Loucy (cell line): ENCODE measurements at regions not wholly inside any gene's neighbourhood (a gene's known extent, or its start where the extent isn't known, plus 50 kb on each side); places are given as distances from the start of the nearest gene placed in this dataset.

Source experiments
- H2AFZ ChIP-seq: fragments of 200-600 bp; sonication (generic); 2 replicates; pipeline ENCODE4 v1.6.0; 2016; ENCODE audit warnings: antibody characterized with exemption, mild to moderate bottlenecking, low read length, moderate library complexity
- H3F3A ChIP-seq: fragments of 200-600 bp; 2 replicates; pipeline ENCODE4 v1.6.0; 2016; ENCODE audit warnings: antibody characterized with exemption, low read depth, mild to moderate bottlenecking
- H3K27me3 ChIP-seq: fragments of 200-600 bp; sonication (generic); 2 replicates; pipeline ENCODE4 v1.6.1; 2014; ENCODE audit warnings: low read length, mild to moderate bottlenecking; ENCODE audit not compliant: insufficient read depth, poor library complexity, severe bottlenecking
- H3K36me3 ChIP-seq: fragments of 200-600 bp; sonication (generic); 2 replicates; pipeline ENCODE4 v1.6.1; 2016; ENCODE audit warnings: low read length; ENCODE audit not compliant: insufficient read depth
- H3K4me1 ChIP-seq: fragments of 200-600 bp; sonication (generic); 2 replicates; pipeline ENCODE4 v1.5.1; 2014; ENCODE audit warnings: low read length, mild to moderate bottlenecking; ENCODE audit not compliant: insufficient read depth, poor library complexity, severe bottlenecking
- H3K4me2 ChIP-seq: fragments of 200-600 bp; sonication (generic); 2 replicates; pipeline ENCODE4 v1.6.0; 2014; ENCODE audit warnings: antibody characterized with exemption, low read length, low read depth, mild to moderate bottlenecking; ENCODE audit not compliant: poor library complexity, severe bottlenecking
- H3K4me3 ChIP-seq: fragments of 200-600 bp; sonication (generic); 2 replicates; pipeline ENCODE4 v1.5.1; 2014; ENCODE audit warnings: low read length, mild to moderate bottlenecking, mixed read lengths; ENCODE audit not compliant: poor library complexity, severe bottlenecking
- H3K79me2 ChIP-seq: fragments of 200-600 bp; sonication (generic); 2 replicates; pipeline ENCODE4 v1.6.1; 2014; ENCODE audit warnings: low read length; ENCODE audit not compliant: insufficient read depth
- H3K9ac ChIP-seq: fragments of 200-600 bp; sonication (generic); 2 replicates; pipeline ENCODE4 v1.6.0; 2014; ENCODE audit warnings: mild to moderate bottlenecking, low read depth, low read length, moderate library complexity; ENCODE audit not compliant: poor library complexity, severe bottlenecking
- H3K9me2 ChIP-seq: fragments of 200-600 bp; sonication (generic); replicated peaks from 2 replicates; pipeline ENCODE4 v1.6.1; 2016; ENCODE audit warnings: low read depth, low read length, mixed read lengths
- H3K9me3 ChIP-seq: fragments of 200-600 bp; sonication (generic); 2 replicates; pipeline ENCODE4 v1.6.1; 2014; ENCODE audit warnings: mild to moderate bottlenecking, antibody characterized with exemption, low read length, low read depth; ENCODE audit not compliant: insufficient read depth
- H4K20me1 ChIP-seq: fragments of 200-600 bp; sonication (generic); 2 replicates; pipeline ENCODE4 v1.6.0; 2014; ENCODE audit warnings: antibody characterized with exemption, low read length, mild to moderate bottlenecking; ENCODE audit not compliant: insufficient read depth, poor library complexity, severe bottlenecking
- CTCF ChIP-seq: fragments of 200-600 bp; sonication (generic); conservative IDR thresholded peaks from 2 replicates; pipeline ENCODE4 v1.5.1; 2014; ENCODE audit warnings: mild to moderate bottlenecking, antibody characterized with exemption, low read length
- EZH2phosphoT487 ChIP-seq: fragments of 200-600 bp; IDR thresholded peaks from 2 replicates; pipeline ENCODE4 v1.6.1; 2018; ENCODE audit warnings: antibody characterized with exemption, mild to moderate bottlenecking, moderate library complexity, borderline replicate concordance

- TF ChIP-seq EZH2phosphoT487 (no peak), CTCF (no peak)
- Histone ChIP-seq H4K20me1 (no peaks in the 10 kb centered on the region), H3K9me3 (peaks cover 6% of the 10 kb centered on the region; the same call in 1 of the 2 replicates), H3K79me2 (no peaks in the 10 kb centered on the region), H3K9ac (no peak overlapping the region), H3F3A (no peaks in the 10 kb centered on the region), H3K4me2 (no peak overlapping the region), H3K4me1 (no peaks in the 10 kb centered on the region), H3K36me3 (no peaks in the 10 kb centered on the region), H2AFZ (no peak overlapping the region), H3K9me2 (no peaks in the 10 kb centered on the region), H3K27me3 (no peaks in the 10 kb centered on the region), H3K4me3 (no peak overlapping the region)
These were observed 1511.9 kb downstream of the REEP3 start for GRCh38 chr10:65032867-65033769.

- H3K4me1 ChIP-seq: no peaks in the 10 kb centered on the region
- H3K9me2 ChIP-seq: no peaks in the 10 kb centered on the region
- H4K20me1 ChIP-seq: no peaks in the 10 kb centered on the region
- H3K4me3 ChIP-seq: no peak overlapping the region
- H3K79me2 ChIP-seq: no peaks in the 10 kb centered on the region
- no peaks in the 10 kb centered on the region for H3K36me3 ChIP-seq
- H3K27me3 ChIP-seq: no peaks in the 10 kb centered on the region
- H2AFZ ChIP-seq: no peak overlapping the region
- no peak overlapping the region for H3K9ac ChIP-seq
- no peaks in the 10 kb centered on the region for H3F3A ChIP-seq
- peaks cover 6% of the 10 kb centered on the region; the same call in 1 of the 2 replicates for H3K9me3 ChIP-seq
- no peak for TF ChIP-seq CTCF
- no peak for TF ChIP-seq EZH2phosphoT487
- H3K4me2 ChIP-seq: no peak overlapping the region
These were observed 1512.8 kb downstream of the REEP3 start for GRCh38 chr10:65033957-65034356.

GRCh38 chr10:65040796-65041195 lies 1519.6 kb downstream of the REEP3 start:
- Histone ChIP-seq H3K4me2 (no peak overlapping the region), H3K9me2 (no peaks in the 10 kb centered on the region), H2AFZ (no peak overlapping the region), H4K20me1 (no peaks in the 10 kb centered on the region), H3K9ac (no peak overlapping the region), H3F3A (no peaks in the 10 kb centered on the region), H3K36me3 (no peaks in the 10 kb centered on the region), H3K4me3 (no peak overlapping the region), H3K4me1 (no peaks in the 10 kb centered on the region), H3K9me3 (no peaks in the 10 kb centered on the region), H3K79me2 (no peaks in the 10 kb centered on the region), H3K27me3 (no peaks in the 10 kb centered on the region)
- TF ChIP-seq EZH2phosphoT487: no peak
- no peak for TF ChIP-seq CTCF
